ENCODE measurements at regions not wholly inside any gene's neighbourhood (a gene's known extent, or its start where the extent isn't known, plus 50 kb on each side); places are given as distances from the start of the nearest gene placed in this dataset.
A peak's percentile ranks its signal among the peaks of the same experiment; 100 is the strongest.

- ATAC-seq: no peak
- no peaks in the 10 kb centered on the region for H3K27me3 ChIP-seq (ENCODE audit: insufficient read depth)
- no peaks in the 10 kb centered on the region for H4K20me1 ChIP-seq (replicated peaks; ENCODE audit: insufficient read depth)
- H2AFZ ChIP-seq: peak overlapping the region; percentile 56; the same call in 1 of the 2 replicates
- DNase-seq (ENCODE audit: low spot score): no peak
- no peak overlapping the region for H3K4me3 Mint-ChIP-seq
- H3K4me1 Mint-ChIP-seq: peaks cover 58% of the 10 kb centered on the region
- no peaks in the 10 kb centered on the region for H3K9me3 Mint-ChIP-seq
- no peaks in the 10 kb centered on the region for H3K36me3 ChIP-seq (ENCODE audit: insufficient read depth)
- H3K4me1 ChIP-seq (ENCODE audit: insufficient read depth): peaks cover 27% of the 10 kb centered on the region
- no peaks in the 10 kb centered on the region for H3K9me2 ChIP-seq (ENCODE audit: insufficient read depth)
- H3K4me2 ChIP-seq: no peak overlapping the region
- TF ChIP-seq REST (IDR thresholded peaks at IDR 0.05; ENCODE audit: unreplicated experiment) (no peak), CTCF (conservative IDR thresholded peaks at IDR 0.05; ENCODE audit: low read depth in 2 of 2) (no peak), JUNB (IDR thresholded peaks at IDR 0.05; ENCODE audit: unreplicated experiment) (no peak), ZNF114 (CRISPR knock-in tag; IDR thresholded peaks at IDR 0.05) (no peak), CREB1 (CRISPR knock-in tag; IDR thresholded peaks at IDR 0.05; ENCODE audit: low read depth) (no peak), STAT1 (IDR thresholded peaks at IDR 0.05; ENCODE audit: unreplicated experiment) (no peak), EZH2 (IDR thresholded peaks at IDR 0.05; ENCODE audit: low read depth, unreplicated experiment) (no peak), NANOG (IDR thresholded peaks at IDR 0.05; ENCODE audit: borderline replicate concordance) (no peak), POLR2AphosphoS5 (IDR thresholded peaks at IDR 0.05; ENCODE audit: low read depth) (no peak)
- TF ChIP-seq, protein P1, sequence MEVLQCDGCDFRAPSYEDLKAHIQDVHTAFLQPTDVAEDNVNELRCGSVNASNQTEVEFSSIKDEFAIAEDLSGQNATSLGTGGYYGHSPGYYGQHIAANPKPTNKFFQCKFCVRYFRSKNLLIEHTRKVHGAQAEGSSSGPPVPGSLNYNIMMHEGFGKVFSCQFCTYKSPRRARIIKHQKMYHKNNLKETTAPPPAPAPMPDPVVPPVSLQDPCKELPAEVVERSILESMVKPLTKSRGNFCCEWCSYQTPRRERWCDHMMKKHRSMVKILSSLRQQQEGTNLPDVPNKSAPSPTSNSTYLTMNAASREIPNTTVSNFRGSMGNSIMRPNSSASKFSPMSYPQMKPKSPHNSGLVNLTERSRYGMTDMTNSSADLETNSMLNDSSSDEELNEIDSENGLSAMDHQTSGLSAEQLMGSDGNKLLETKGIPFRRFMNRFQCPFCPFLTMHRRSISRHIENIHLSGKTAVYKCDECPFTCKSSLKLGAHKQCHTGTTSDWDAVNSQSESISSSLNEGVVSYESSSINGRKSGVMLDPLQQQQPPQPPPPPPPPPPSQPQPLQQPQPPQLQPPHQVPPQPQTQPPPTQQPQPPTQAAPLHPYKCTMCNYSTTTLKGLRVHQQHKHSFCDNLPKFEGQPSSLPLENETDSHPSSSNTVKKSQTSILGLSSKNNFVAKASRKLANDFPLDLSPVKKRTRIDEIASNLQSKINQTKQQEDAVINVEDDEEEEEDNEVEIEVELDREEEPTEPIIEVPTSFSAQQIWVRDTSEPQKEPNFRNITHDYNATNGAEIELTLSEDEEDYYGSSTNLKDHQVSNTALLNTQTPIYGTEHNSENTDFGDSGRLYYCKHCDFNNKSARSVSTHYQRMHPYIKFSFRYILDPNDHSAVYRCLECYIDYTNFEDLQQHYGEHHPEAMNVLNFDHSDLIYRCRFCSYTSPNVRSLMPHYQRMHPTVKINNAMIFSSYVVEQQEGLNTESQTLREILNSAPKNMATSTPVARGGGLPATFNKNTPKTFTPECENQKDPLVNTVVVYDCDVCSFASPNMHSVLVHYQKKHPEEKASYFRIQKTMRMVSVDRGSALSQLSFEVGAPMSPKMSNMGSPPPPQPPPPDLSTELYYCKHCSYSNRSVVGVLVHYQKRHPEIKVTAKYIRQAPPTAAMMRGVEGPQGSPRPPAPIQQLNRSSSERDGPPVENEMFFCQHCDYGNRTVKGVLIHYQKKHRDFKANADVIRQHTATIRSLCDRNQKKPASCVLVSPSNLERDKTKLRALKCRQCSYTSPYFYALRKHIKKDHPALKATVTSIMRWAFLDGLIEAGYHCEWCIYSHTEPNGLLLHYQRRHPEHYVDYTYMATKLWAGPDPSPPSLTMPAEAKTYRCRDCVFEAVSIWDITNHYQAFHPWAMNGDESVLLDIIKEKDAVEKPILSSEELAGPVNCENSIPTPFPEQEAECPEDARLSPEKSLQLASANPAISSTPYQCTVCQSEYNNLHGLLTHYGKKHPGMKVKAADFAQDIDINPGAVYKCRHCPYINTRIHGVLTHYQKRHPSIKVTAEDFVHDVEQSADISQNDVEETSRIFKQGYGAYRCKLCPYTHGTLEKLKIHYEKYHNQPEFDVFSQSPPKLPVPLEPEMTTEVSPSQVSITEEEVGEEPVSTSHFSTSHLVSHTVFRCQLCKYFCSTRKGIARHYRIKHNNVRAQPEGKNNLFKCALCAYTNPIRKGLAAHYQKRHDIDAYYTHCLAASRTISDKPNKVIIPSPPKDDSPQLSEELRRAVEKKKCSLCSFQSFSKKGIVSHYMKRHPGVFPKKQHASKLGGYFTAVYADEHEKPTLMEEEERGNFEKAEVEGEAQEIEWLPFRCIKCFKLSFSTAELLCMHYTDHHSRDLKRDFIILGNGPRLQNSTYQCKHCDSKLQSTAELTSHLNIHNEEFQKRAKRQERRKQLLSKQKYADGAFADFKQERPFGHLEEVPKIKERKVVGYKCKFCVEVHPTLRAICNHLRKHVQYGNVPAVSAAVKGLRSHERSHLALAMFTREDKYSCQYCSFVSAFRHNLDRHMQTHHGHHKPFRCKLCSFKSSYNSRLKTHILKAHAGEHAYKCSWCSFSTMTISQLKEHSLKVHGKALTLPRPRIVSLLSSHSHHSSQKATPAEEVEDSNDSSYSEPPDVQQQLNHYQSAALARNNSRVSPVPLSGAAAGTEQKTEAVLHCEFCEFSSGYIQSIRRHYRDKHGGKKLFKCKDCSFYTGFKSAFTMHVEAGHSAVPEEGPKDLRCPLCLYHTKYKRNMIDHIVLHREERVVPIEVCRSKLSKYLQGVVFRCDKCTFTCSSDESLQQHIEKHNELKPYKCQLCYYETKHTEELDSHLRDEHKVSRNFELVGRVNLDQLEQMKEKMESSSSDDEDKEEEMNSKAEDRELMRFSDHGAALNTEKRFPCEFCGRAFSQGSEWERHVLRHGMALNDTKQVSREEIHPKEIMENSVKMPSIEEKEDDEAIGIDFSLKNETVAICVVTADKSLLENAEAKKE (CRISPR knock-in tag; IDR thresholded peaks at IDR 0.05): no peak
- H3K4me3 ChIP-seq: no peak overlapping the region
- H3K79me2 ChIP-seq (replicated peaks; ENCODE audit: insufficient read depth): no peaks in the 10 kb centered on the region
- H3K27ac Mint-ChIP-seq: no peak overlapping the region
- H3K27ac ChIP-seq (ENCODE audit: low read depth): no peak overlapping the region
- peaks cover 13% of the 10 kb centered on the region for H3K27me3 Mint-ChIP-seq (ENCODE audit: insufficient read depth, low read depth, poor library complexity)
- no peaks in the 10 kb centered on the region for H3F3A ChIP-seq (replicated peaks; ENCODE audit: low read depth)
- no peaks in the 10 kb centered on the region for H3K36me3 Mint-ChIP-seq (ENCODE audit: low read depth)
Measured at GRCh38 chr11:116176484-116177005, 596.2 kb downstream of the BUD13 start.
